IMR-90 (cell line): ENCODE measurements at regions not wholly inside any gene's neighbourhood (a gene's known extent, or its start where the extent isn't known, plus 50 kb on each side); places are given as distances from the start of the nearest gene placed in this dataset.

Experiments used
- ATAC-seq: fragments of 200-7000 bp; cut with Tn5 transposase; 2 replicates; pipeline ENCODE4 v1.9.1; 2020; ENCODE audit warnings: low read depth, mild to moderate bottlenecking, moderate library complexity
- BruUV-seq: library from RNA; stranded (reverse); fragments of 400-500 nt; replicated peaks from 2 replicates; lab custom pipeline; 2021; lab: Mats Ljungman, UMichigan
- CTCF ChIA-PET: fragments of 300-600 bp; formaldehyde crosslinking; extraction: SDS; loops from one replicate; lab custom pipeline; 2021; ENCODE audit warnings: antibody characterized with exemption; lab: Yijun Ruan, JAX
- POLR2A ChIA-PET: fragments of 300-600 bp; sonication (Branson Sonifier 250); formaldehyde crosslinking; loops from one replicate; lab custom pipeline; 2022; ENCODE audit warnings: antibody characterized with exemption; ENCODE audit not compliant: unreplicated experiment; lab: Charles Lee
- DNase-seq: peaks from one replicate; pipeline ENCODE4 v3.0.0; 2013
- H2AFZ ChIP-seq: replicated peaks from 2 replicates; pipeline ENCODE3; 2013; ENCODE audit warnings: low read length, mild to moderate bottlenecking; ENCODE audit not compliant: poor library complexity
- H2AK5ac ChIP-seq: 2 replicates; pipeline ENCODE4 v1.6.1; 2013; ENCODE audit warnings: low read depth, low read length, inconsistent platforms
- H2AK9ac ChIP-seq: replicated peaks from 2 replicates; pipeline ENCODE3; 2013; ENCODE audit warnings: mild to moderate bottlenecking, low read depth, low read length, moderate library complexity; ENCODE audit not compliant: poor library complexity
- H2BK120ac ChIP-seq: 2 replicates; pipeline ENCODE4 v1.6.1; 2013; ENCODE audit warnings: low read depth, low read length, inconsistent platforms
- H2BK15ac ChIP-seq: 3 replicates; pipeline ENCODE4 v1.6.1; 2013; ENCODE audit warnings: low read depth, low read length, inconsistent platforms
- H2BK20ac ChIP-seq: 2 replicates; pipeline ENCODE4 v1.6.1; 2013; ENCODE audit warnings: low read depth, mild to moderate bottlenecking, inconsistent platforms, low read length, moderate library complexity
- H2BK5ac ChIP-seq: 2 replicates; pipeline ENCODE4 v1.6.1; 2013; ENCODE audit warnings: mild to moderate bottlenecking, low read depth, low read length, inconsistent platforms; ENCODE audit not compliant: poor library complexity, severe bottlenecking
- H3K14ac ChIP-seq: replicated peaks from 2 replicates; pipeline ENCODE4 v1.6.1; 2013; ENCODE audit warnings: low read depth, low read length, inconsistent platforms
- H3K18ac ChIP-seq: 2 replicates; pipeline ENCODE4 v1.6.1; 2013; ENCODE audit warnings: low read depth, low read length, control low read depth
- H3K23ac ChIP-seq: 2 replicates; pipeline ENCODE4 v1.6.1; 2013; ENCODE audit warnings: low read depth, low read length, inconsistent platforms
- H3K27ac ChIP-seq: 2 replicates; pipeline ENCODE4 v1.5.1; 2013; ENCODE audit warnings: mild to moderate bottlenecking, control low read depth, low read length; ENCODE audit not compliant: insufficient read depth
- H3K27me3 ChIP-seq: 2 replicates; pipeline ENCODE4 v1.6.1; 2013; ENCODE audit warnings: low read length; ENCODE audit not compliant: control insufficient read depth, insufficient read depth
- H3K36me3 ChIP-seq: 2 replicates; pipeline ENCODE4 v1.6.1; 2013; ENCODE audit warnings: low read length, mixed read lengths; ENCODE audit not compliant: control insufficient read depth, insufficient read depth
- H3K4ac ChIP-seq: 2 replicates; pipeline ENCODE4 v1.6.1; 2013; ENCODE audit warnings: low read depth, low read length, inconsistent platforms
- H3K4me1 ChIP-seq: 2 replicates; pipeline ENCODE4 v1.6.1; 2013; ENCODE audit warnings: low read length, mixed read lengths; ENCODE audit not compliant: control insufficient read depth, insufficient read depth
- H3K4me2 ChIP-seq: 2 replicates; pipeline ENCODE4 v1.6.1; 2013; ENCODE audit warnings: low read depth, mild to moderate bottlenecking, control low read depth, low read length, moderate library complexity
- H3K4me3 ChIP-seq: 2 replicates; pipeline ENCODE4 v1.5.1; 2013; ENCODE audit warnings: low read depth, mild to moderate bottlenecking, control low read depth, low read length, moderate library complexity; ENCODE audit not compliant: insufficient read depth
- H3K56ac ChIP-seq: 2 replicates; pipeline ENCODE4 v1.6.1; 2013; ENCODE audit warnings: low read length, inconsistent platforms; ENCODE audit not compliant: insufficient read depth; ENCODE audit errors: extremely low read depth
- H3K79me1 ChIP-seq, 2 experiments: 2 replicates each; pipeline ENCODE4 v1.6.1; 2013; ENCODE audit warnings: low read length in 2 of 2, inconsistent platforms in 1 of 2, low read depth in 1 of 2
- H3K9ac ChIP-seq: 2 replicates; pipeline ENCODE4 v1.6.1; 2013; ENCODE audit warnings: low read depth, low read length, control low read depth
- H3K9me1 ChIP-seq: 2 replicates; pipeline ENCODE4 v1.6.1; 2013; ENCODE audit warnings: low read length, inconsistent platforms; ENCODE audit not compliant: insufficient read depth
- H3K9me3 ChIP-seq: 2 replicates; pipeline ENCODE4 v1.6.1; 2013; ENCODE audit warnings: low read length; ENCODE audit not compliant: control insufficient read depth, insufficient read depth
- H4K20me1 ChIP-seq: 2 replicates; pipeline ENCODE4 v1.6.1; 2013; ENCODE audit warnings: low read length, inconsistent platforms; ENCODE audit not compliant: insufficient read depth
- H4K5ac ChIP-seq: 2 replicates; pipeline ENCODE4 v1.6.1; 2013; ENCODE audit warnings: mild to moderate bottlenecking, low read depth, low read length, control low read depth
- H4K8ac ChIP-seq, 2 experiments: 2 replicates each; pipeline ENCODE4 v1.6.1; 2013; ENCODE audit warnings: low read depth in 2 of 2, low read length in 2 of 2, control low read depth in 1 of 2, inconsistent platforms in 1 of 2
- H4K91ac ChIP-seq: 2 replicates; pipeline ENCODE4 v1.6.1; 2013; ENCODE audit warnings: low read depth, low read length, inconsistent platforms; ENCODE audit not compliant: insufficient read depth
- BHLHE40 ChIP-seq: fragments of 150-350 bp; IDR thresholded peaks from 2 replicates; pipeline ENCODE4 v1.6.1; 2016; ENCODE audit warnings: mild to moderate bottlenecking, low read depth, low read length
- CEBPB ChIP-seq: IDR thresholded peaks from 2 replicates; pipeline ENCODE4 v1.6.1; 2012; ENCODE audit warnings: low read depth, low read length, improper control_type of control experiment
- CHD1 ChIP-seq: IDR thresholded peaks from 2 replicates; pipeline ENCODE4 v1.6.1; 2012; ENCODE audit warnings: low read depth, low read length, improper control_type of control experiment
- FOS ChIP-seq: fragments of 150-350 bp; IDR thresholded peaks from 2 replicates; pipeline ENCODE4 v1.6.1; 2016; ENCODE audit warnings: low read depth, low read length
- MAFK ChIP-seq: IDR thresholded peaks from 2 replicates; pipeline ENCODE4 v1.6.1; 2012; ENCODE audit warnings: low read depth, low read length, improper control_type of control experiment
- MAZ ChIP-seq: IDR thresholded peaks from 2 replicates; pipeline ENCODE4 v1.6.1; 2012; ENCODE audit warnings: low read depth, mild to moderate bottlenecking, low read length, improper control_type of control experiment, moderate library complexity, borderline replicate concordance
- MXI1 ChIP-seq: IDR thresholded peaks from 2 replicates; pipeline ENCODE4 v1.6.1; 2012; ENCODE audit warnings: low read depth, mild to moderate bottlenecking, low read length, moderate library complexity, borderline replicate concordance
- NFE2L2 ChIP-seq: fragments of 150-350 bp; IDR thresholded peaks from 2 replicates; pipeline ENCODE4 v1.6.1; 2016; ENCODE audit warnings: low read depth, mild to moderate bottlenecking, low read length
- POLR2A ChIP-seq: IDR thresholded peaks from 2 replicates; pipeline ENCODE4 v1.6.1; 2012; ENCODE audit warnings: mild to moderate bottlenecking, low read depth, low read length
- RAD21 ChIP-seq: IDR thresholded peaks from 2 replicates; pipeline ENCODE4 v1.6.1; 2012; ENCODE audit warnings: low read length, improper control_type of control experiment
- RCOR1 ChIP-seq: IDR thresholded peaks from 2 replicates; pipeline ENCODE4 v1.6.1; 2012; ENCODE audit warnings: mild to moderate bottlenecking, low read length, improper control_type of control experiment; ENCODE audit not compliant: insufficient replicate concordance
- RFX5 ChIP-seq: IDR thresholded peaks from 2 replicates; pipeline ENCODE4 v1.8.0; 2012; ENCODE audit warnings: low read depth, mild to moderate bottlenecking, low read length, moderate library complexity
- SMC3 ChIP-seq: fragments of 150-350 bp; IDR thresholded peaks from 2 replicates; pipeline ENCODE4 v1.6.1; 2016; ENCODE audit warnings: low read depth, mild to moderate bottlenecking, antibody characterized with exemption, low read length, moderate library complexity
- WGBS, 2 experiments: methylation state at CpG; one replicate each; pipeline versions ENCODE4 v1.1.5 to v1.1.7; 2013; ENCODE audit warnings: missing lambda C conversion rate in 2 of 2; ENCODE audit not compliant: insufficient read length in 1 of 2; ENCODE audit errors: extremely low coverage in 2 of 2; 5-methylcytosine and 5-hydroxymethylcytosine counted together
- dilution Hi-C: fragments of 300-500 bp; cut with HindIII; formaldehyde crosslinking; loops from one replicate; pipeline ENCODE4 v1.14.3; 2018; ENCODE audit warnings: low sequenced_read_pairs; ENCODE audit not compliant: unreplicated experiment
- in situ Hi-C: fragments of 300-500 bp; cut with MboI; formaldehyde crosslinking; loops from 3 replicates; pipeline ENCODE4 v1.14.3; 2019; ENCODE audit warnings: low sequenced_read_pairs, inconsistent platforms, mixed read lengths
- intact Hi-C: fragments of 100-400 bp; cut with micrococcal nuclease; formaldehyde crosslinking; loops from 2 replicates; pipeline ENCODE4 v1.10.0; 2022
- TF ChIP-seq, protein P1 (sequence below): fragments of 150-350 bp; IDR thresholded peaks from 2 replicates; pipeline ENCODE4 v1.6.1; 2017; ENCODE audit warnings: mild to moderate bottlenecking, antibody characterized with exemption, low read length, low read depth
- TF ChIP-seq, protein P2 (sequence below): conservative IDR thresholded peaks from 2 replicates; pipeline ENCODE4 v1.5.1; 2012; ENCODE audit warnings: mild to moderate bottlenecking, low read depth, low read length, improper control_type of control experiment
- TF ChIP-seq, protein P3 (sequence below): fragments of 150-350 bp; IDR thresholded peaks from 2 replicates; pipeline ENCODE4 v1.6.1; 2016; ENCODE audit warnings: low read depth, mild to moderate bottlenecking, low read length, moderate library complexity, borderline replicate concordance

DNA sequence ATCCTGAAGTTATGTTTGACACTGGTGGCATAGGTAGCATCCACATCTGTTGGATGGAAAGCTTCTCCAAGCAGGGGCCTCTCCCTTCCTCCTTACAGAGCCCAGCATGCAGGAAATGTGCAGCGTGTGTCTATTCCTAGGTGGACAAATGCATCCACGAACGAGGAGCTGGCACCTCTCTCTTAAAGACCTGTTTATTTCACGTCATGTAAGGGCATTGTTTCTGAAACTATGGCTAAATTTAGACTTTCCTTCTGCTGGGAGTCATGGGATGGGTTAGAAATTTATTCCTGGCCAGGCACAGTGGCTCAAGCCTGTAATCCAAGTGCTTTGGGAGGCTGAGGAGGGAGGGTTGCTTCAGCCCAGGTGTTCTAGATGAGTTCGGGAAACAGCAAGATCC lies 208.4 kb upstream of the SVIL start:
- H2BK15ac ChIP-seq = no peak overlapping the region
- no peak for ATAC-seq
- no peak overlapping the region for H2BK5ac ChIP-seq
- 0 out of 2 replicates have a peak, but pooled peaks cover 3% of the 10 kb centered on the region for H3K9me1 ChIP-seq
- no peak overlapping the region for H2AFZ ChIP-seq
- intact Hi-C loops (no loop called here), dilution Hi-C loops (no loop called here), in situ Hi-C loops (no loop called here)
- POLR2A ChIA-PET = no interaction called here
- H3K9me3 ChIP-seq = peaks cover 2% of the 10 kb centered on the region
- H3K9ac ChIP-seq = no peak overlapping the region
- H3K27ac ChIP-seq = no peak overlapping the region
- no peak overlapping the region for H2AK9ac ChIP-seq
- peak overlapping the region; percentile 14; the same call in 1 of the 2 replicates for H2BK20ac ChIP-seq
- no peak overlapping the region for H3K4ac ChIP-seq
- H2AK5ac ChIP-seq = no peak overlapping the region
- H3K4me2 ChIP-seq = no peak overlapping the region
- no peaks in the 10 kb centered on the region for H4K20me1 ChIP-seq
- TF ChIP-seq CEBPB (no peak), MAFK (no peak), MAZ (no peak), MXI1 (no peak), RFX5 (no peak), SMC3 (no peak), BHLHE40 (no peak), FOS (no peak), CHD1 (no peak), POLR2A (no peak), RAD21 (no peak), NFE2L2 (no peak), RCOR1 (no peak)
- TF ChIP-seq, protein P1, sequence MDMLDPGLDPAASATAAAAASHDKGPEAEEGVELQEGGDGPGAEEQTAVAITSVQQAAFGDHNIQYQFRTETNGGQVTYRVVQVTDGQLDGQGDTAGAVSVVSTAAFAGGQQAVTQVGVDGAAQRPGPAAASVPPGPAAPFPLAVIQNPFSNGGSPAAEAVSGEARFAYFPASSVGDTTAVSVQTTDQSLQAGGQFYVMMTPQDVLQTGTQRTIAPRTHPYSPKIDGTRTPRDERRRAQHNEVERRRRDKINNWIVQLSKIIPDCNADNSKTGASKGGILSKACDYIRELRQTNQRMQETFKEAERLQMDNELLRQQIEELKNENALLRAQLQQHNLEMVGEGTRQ = no peak
- TF ChIP-seq, protein P2, sequence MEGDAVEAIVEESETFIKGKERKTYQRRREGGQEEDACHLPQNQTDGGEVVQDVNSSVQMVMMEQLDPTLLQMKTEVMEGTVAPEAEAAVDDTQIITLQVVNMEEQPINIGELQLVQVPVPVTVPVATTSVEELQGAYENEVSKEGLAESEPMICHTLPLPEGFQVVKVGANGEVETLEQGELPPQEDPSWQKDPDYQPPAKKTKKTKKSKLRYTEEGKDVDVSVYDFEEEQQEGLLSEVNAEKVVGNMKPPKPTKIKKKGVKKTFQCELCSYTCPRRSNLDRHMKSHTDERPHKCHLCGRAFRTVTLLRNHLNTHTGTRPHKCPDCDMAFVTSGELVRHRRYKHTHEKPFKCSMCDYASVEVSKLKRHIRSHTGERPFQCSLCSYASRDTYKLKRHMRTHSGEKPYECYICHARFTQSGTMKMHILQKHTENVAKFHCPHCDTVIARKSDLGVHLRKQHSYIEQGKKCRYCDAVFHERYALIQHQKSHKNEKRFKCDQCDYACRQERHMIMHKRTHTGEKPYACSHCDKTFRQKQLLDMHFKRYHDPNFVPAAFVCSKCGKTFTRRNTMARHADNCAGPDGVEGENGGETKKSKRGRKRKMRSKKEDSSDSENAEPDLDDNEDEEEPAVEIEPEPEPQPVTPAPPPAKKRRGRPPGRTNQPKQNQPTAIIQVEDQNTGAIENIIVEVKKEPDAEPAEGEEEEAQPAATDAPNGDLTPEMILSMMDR = no peak
- TF ChIP-seq, protein P3, sequence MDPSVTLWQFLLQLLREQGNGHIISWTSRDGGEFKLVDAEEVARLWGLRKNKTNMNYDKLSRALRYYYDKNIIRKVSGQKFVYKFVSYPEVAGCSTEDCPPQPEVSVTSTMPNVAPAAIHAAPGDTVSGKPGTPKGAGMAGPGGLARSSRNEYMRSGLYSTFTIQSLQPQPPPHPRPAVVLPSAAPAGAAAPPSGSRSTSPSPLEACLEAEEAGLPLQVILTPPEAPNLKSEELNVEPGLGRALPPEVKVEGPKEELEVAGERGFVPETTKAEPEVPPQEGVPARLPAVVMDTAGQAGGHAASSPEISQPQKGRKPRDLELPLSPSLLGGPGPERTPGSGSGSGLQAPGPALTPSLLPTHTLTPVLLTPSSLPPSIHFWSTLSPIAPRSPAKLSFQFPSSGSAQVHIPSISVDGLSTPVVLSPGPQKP = no peak
- peaks cover 6% of the 10 kb centered on the region for H3K27me3 ChIP-seq
- CTCF ChIA-PET = interaction anchor here (0.6 kb wide), 1 partner anchor 194 kb away, joined by 3 read pairs; no protein-coding TSS in a partner anchor
- no peak overlapping the region for H2BK120ac ChIP-seq
- no CpG with 5 or more reads among the region's 5 CpGs for WGBS, 2 experiments
- no peak overlapping the region for H4K91ac ChIP-seq
- no peak overlapping the region for H3K56ac ChIP-seq
- no peak overlapping the region for H3K4me3 ChIP-seq
- no peaks in the 10 kb centered on the region for H3K79me1 ChIP-seq
- H3K14ac ChIP-seq = no peak overlapping the region
- no peak for DNase-seq
- H3K18ac ChIP-seq = no peak overlapping the region
- no peaks in the 10 kb centered on the region for H3K36me3 ChIP-seq
- H4K8ac ChIP-seq = no peak overlapping the region
- no peak overlapping the region for H4K5ac ChIP-seq
- BruUV-seq = no TSS peak
- H3K23ac ChIP-seq = no peak overlapping the region
- no peaks in the 10 kb centered on the region for H3K4me1 ChIP-seq
